GM21529 (cell line): ENCODE measurements at regions not wholly inside any gene's neighbourhood (a gene's known extent, or its start where the extent isn't known, plus 50 kb on each side); places are given as distances from the start of the nearest gene placed in this dataset.
"Not testable (repeated sequence)": the region's sequence is repeated elsewhere in the genome, so short reads cannot be mapped to it uniquely, and the experiment has no call there.

Experiments used
- ATAC-seq: cut with Tn5 transposase; IDR thresholded peaks from one replicate; pipeline ENCODE4 v1.9.1; 2021; ENCODE audit not compliant: unreplicated experiment

GRCh38 chr15:77883012-77883411 is 194.5 kb downstream of the TBC1D2B start:
- ATAC-seq, result not testable (repeated sequence)

DNA sequence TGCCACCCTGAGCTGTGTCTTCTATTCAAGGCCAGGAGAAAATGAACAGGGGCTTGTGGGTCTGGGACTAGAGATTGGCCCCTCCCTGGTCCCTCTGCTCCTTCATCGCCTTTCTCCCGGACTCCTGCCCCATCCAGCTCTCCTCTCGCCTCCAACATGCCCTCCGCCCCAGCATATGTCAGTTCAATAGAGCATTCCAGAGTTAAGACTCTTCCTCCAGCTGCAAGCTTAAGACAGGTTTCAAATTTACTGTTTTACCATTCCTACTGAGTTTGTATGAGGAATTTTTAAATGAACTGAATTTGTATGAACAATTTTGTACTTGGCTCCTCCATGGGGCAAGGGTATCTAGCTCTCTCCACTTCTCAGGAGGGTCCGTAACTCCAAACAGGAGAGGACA is 195.6 kb downstream of the TBC1D2B start:
- no peak for ATAC-seq

DNA sequence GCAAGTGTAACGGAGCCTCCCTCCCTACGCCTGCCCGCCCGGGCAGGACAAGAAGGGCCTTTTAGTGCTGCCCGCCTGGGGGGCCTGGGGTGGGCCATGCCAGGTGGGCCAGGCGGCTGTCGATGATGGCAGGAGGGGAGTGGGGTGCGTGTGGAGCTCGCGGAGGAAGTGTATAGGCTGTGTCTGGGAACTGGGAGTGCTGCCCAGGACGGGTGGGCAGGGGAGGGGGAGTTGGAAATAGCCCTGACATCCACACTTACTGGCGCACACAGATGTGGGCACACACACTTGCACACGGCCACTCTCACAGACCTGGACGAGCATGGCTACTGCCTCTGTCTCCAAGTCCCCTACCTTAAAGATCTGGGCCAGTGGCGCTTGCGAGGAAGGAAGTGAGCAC is 196.0 kb downstream of the TBC1D2B start:
- not testable (repeated sequence) for ATAC-seq

DNA sequence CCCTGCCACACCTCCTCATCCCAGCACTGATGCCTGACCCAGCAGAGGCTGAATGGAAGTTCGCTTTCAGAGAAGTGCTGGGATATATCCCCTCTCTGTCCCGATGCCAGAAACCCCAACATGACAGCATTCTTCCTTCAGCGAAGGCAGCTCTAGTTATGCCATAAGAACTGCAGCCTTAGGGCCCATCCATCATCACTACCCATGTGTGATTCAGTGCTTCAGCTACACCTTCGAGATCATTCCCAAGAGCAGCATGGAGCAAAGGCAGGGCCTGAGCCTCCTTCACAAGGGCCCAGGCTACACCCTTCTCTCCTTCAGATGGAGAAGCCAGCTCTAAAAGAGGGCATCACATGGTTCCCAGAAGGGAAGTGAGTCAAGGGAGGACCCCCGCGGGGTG is 198.0 kb downstream of the TBC1D2B start:
- ATAC-seq, result not testable (repeated sequence)

DNA sequence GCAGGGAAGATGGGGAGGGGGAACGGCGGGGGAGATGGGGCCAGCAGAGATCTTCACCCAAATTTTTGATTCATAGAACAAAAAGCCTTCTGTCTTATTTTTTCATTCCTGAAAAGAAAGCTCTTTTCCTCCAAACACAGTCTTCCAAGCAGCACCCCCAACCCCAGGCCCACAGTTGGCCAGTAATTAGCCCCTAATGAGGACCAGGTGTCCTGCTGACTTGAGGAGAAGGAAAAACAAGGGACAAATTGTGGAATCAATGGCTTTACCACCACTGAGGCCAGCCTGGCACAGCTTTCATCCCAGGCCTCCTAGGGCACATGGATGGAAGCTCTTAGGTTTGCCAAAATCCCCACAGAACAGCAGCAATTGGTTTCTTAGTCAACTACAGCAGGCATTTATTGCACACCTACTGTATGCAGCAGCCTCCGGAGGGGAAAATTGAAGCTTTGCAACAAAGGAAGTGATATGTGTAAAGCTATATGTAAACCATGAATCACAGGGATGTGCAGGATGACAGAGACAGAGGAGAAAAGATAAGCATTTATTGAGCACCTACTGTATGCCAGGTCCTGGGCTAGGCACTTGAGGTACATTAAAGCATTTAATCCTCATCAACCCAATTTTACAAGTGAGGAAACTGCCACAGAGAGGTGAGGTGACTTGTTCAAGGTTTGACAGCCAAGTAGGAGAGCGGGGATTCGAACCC is 199.5 kb downstream of the TBC1D2B start:
- no peak for ATAC-seq

DNA sequence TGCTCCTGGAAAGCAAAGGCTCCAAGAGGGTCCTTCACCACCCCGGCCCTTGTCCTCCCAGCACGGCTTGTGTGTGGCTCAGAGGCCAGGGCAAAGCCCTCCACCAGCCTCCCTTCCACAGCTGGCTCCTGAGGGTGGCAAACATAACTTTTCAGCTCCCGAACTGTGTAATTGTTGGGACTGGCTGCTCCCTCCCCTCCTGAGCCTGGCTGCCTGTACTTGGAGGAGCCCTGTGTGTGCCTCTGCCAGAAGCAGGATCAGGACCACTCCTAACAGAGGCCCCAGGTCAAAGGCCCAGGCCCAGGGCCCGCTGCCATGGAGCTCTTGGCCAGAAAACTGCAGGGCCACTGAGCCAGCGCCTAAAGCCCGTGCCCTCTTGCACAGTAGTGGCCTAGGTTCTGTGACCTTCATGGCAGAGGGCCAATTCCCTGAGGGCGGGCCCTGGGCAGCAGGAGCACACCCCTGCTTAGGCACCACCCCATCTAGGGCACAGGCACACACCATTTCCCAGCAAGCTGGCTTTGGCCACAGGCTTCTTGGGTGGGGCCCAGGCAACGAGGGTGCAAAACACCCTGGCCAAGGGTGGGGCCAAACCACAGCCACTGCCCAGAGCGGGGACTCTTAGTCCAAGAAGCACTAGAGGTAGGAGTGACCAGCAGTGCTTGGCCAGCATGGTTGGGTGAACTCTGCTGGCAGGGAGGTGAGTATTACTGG is 201.2 kb downstream of the TBC1D2B start:
- ATAC-seq, result not testable (repeated sequence)

DNA sequence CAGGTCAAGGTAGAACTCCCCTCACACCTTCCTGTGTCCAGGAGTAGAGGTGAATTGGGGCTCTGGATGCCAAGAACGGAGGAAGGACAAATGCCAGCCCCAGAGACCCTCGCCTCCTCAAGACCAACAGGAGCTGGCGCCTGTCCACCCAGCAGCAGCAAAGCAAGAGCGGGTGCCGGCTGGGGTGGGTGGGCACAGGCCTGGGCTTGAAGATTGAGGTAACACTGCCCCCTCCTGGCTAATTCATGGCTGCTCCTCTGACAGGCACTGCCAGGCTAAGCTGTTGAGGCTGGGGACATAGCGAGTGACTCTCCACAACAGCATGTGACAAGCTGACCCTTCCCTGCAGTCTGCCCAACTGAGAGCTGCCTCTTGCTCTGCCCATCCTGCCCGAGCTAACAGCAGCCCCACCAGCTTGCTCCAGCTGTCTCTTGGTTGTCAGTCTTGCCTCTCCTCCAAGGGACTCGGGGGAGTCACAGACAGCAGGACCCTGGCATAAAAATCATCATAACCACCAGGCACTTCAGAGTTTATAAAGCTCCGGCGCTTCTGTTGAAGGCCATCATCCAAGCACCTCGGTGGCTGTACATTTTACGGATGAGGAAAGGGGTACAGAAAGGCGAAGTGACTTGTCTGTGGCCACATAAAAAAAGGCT is 202.3 kb downstream of the TBC1D2B start:
- not testable (repeated sequence) for ATAC-seq

DNA sequence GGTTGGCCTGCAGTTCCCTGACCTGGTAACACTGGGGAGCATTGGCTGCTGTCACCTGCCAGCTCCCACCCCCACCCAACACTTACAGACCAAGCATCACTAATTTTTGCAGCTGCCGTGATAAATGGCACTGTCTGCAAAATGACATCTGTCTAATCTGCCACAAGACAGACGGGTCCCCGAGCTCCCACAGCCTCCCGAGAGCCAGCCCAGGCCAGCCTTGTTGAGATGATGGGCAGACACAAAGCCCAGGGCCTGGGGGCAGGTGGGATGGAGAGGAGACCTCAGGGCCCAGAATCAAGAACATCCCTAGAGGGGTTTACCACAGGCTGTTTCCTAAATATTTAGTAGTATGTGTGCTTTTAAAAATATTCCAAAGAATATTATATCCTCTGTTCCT is 203.4 kb downstream of the TBC1D2B start:
- no peak for ATAC-seq

- ATAC-seq, result not testable (repeated sequence)
These were observed 204.7 kb downstream of the TBC1D2B start for GRCh38 chr15:77872521-77873425.

DNA sequence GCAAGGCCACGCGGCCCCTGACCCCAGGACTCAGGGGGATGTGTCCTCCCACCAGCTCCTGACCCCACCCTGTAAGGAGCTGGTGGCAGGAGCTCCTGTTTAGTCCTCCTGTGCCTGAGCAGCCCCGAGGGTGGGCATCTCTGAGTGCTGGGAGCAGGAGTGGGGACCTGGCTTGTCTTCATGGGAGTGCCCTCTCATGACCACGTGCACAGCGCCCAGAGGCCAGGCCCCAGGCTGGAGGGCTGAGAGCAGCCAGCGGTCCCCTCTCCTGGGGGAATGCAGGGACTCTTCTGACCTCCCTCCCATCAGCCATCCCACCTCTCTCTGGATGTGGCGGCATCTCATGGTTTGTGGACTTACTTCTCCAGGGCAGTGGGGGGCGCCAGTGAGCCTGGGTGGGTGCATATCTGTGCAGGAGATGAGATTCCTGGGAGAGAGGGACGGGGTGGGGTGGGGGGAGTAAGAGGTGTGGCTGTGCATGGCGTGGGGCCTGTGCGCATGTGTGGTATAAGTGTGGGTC is 205.6 kb downstream of the TBC1D2B start:
- ATAC-seq, result no peak

- ATAC-seq, result no peak
These were observed 207.1 kb downstream of the TBC1D2B start for GRCh38 chr15:77870195-77871065.

DNA sequence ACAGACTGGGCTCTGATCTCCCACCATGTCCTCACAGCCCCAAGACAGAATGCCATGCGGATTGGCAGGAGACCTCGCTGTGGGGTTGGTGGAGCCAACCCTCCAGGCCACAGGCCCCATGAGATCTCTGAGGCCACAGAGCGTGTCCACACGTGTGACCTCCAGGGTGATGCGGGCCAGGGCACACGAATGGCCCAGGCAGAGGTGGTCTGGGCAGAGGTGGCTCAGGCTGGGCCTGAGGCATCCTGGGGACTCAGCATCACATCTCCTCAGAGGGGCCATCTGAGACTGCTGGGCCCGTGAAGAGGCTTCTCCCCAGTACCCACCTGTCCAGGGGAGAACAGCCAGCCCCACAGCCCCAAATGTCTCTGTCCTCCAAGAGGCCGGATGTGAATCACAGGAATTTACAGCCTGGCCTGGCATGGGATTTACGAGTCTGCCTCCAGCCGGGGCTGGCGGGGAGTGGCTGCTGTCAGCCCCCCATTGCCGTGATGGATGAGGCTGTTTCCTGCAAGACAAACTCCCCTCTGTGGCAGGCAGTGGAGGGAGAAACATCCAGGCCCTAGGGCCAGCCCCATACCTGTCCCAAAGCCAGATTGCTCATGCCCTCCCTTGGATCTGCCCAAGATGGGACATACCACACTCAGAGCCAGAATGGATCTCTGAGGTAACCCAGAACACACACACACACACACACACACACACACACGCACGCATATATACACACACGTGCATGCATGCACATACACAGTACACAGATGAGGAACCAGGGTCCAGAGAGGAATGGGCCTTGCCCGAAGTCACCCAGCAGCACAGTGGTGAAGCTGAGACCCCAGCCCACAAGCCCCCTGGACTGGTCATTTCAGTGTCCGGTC is 208.3 kb downstream of the TBC1D2B start:
- no peak for ATAC-seq

DNA sequence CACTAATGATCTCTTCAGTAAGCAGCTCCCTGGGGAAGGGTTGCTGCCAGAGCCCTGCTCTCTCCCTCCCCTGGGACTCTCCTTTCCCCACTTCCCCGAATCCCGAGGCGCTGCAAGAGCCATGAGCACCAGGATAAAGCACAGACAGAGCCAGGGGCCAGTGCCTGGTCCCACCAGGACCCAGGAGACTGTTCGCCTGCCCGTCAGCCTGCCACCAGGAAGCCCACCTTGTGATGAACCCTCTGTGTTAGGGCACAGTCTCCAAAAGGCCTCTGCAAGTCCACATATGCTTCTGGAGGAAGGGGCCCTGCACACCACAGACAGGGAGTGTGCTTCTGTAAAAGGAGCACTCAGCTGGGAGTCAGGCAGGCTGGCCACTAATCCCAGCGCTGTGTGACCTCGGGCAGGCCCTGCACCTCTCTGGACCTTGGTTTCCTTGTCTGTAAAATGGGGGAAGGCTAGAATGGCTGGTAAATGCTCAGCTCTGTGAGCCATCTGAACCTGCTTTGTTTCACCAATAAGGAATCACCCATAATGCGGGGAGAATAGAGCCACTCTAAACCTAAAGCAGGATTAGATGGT is 209.4 kb downstream of the TBC1D2B start:
- not testable (repeated sequence) for ATAC-seq

GRCh38 chr15:77867266-77868047 is 210.1 kb downstream of the TBC1D2B start:
- no peak for ATAC-seq

DNA sequence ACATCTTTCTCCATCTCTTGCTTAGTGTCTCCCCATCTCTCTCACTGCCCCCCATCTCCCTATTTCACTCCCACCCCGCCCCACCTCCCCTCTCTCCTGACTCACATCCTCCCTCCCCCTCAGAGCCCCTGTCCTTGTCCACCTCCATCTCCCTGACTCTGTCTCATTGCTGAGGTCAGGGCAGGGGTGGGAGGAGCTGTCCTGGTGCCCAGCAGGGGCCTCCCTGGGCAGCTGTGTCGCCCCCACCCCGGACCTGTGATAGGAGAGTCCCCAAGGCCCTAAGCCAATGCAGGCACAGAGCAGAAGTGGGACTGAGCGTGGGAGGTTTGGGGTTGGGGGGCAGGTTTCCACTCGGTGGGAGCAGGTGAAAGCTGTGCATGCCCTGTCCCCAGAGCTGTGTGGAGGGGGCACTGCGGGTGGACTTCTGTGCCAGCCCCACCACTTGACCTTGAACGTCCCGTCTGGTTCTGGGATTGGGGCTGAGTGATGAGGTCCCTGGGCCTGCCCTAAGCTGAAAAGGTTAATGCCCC is 210.8 kb downstream of the TBC1D2B start:
- no peak for ATAC-seq

DNA sequence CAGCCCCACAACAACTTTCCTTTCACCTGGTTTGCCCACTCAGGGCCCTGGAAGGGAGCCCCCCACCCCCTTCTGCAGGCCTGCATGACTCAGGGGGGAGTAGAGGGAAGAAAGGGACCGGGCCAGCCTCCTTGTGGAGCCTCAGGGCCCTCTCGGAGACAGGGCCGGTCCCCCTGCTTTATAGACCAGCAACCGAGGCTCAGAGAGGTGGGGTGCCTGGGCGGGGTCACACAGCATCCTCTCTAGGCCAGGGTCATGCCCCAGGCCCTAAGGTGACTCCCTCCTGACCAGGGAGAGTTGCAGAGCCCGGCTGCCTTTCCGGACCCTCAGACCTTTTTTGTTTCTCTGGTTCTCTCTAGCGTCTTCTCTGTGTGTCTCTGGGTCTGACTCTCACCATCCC is 211.3 kb downstream of the TBC1D2B start:
- ATAC-seq, result no peak

- ATAC-seq, result no peak
These were observed 211.8 kb downstream of the TBC1D2B start for GRCh38 chr15:77865701-77866100.
